Inferior parietal cortex (tissue), 1 donor: ENCODE measurements at regions not wholly inside any gene's neighbourhood (a gene's known extent, or its start where the extent isn't known, plus 50 kb on each side); places are given as distances from the start of the nearest gene placed in this dataset.

Source experiments
- DNase-seq: peaks from one replicate; pipeline ENCODE4 v3.0.0-alpha.2; 2016; ENCODE audit errors: extremely low spot score

DNA sequence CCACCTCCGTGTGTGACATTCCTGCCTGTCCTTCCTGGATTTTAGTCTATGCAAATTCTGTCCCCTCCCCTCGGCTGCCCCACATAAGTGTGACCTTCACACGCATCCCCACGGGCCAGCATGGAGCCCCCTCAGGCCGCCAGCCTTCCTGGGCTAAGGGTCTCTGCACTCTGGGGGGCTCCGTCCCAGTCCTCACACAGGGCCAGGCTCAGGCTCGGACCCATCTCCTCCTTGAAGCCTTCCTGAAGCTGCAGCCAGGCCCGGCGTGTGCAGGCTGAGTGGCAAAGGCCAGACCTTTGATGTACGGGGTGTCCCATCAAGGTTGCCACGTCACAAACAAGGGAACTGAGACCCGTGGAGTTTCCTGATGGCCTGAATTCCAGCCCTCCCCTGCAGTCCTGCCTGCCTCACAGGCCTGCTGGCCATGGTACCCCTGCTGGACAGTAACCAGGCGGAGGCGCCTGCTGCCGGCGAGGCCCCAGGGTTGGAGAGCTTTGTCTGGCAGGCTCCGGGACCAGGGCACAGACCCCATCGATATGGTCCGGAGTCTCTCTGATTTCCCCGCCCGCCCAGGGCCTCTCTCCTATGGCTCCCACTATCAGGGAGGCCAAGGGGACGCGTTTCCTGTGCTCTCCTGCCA lies 791.7 kb downstream of the BRD1 start:
- no peak for DNase-seq

DNA sequence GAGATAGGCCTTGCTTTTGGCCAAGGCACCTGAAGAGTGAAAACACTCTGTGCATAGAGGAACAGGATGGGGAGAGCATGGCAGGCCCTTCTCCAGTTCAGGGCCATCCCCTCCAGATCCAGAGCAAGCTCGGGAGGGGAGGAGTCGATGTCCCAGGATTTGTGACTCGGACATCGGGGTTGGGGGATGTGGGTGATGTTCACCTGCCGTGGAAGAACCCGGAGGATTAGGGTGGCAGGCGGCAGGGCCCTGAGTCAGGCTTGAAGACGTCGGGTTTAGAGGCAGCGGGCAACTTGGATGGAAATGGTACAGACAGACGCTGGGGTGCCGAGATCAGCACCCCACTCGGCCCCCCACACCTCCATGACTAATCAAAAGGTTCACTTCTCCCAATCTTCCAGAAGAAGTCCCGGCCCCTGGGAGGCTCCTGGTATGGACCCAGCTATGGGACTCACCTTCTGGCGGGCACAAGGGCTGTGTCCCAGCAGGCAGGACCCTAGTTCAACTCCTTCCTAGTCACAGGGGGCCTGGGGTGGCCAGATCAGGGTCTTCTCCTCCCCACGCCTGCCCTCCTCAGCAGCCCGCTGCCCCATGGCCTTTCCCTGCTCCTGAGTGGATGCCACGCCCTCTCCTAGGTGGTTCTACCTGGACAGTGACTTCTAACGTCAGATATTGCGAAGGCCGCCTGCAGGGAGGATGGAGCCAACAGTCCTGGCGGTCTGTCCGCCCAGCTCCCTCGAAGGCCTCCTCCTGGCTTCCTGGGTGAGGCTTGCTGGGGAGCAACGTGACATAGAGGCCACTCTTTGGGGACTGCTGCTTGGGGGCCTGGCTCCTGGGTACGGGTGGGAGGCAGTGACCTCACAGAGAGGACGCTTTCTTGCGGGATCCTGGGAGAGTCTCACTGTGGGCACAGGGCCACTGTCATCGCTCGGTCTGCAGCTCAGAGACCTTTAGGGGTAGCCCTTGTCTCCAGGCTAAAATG lies 792.5 kb downstream of the BRD1 start:
- DNase-seq = no peak

DNA sequence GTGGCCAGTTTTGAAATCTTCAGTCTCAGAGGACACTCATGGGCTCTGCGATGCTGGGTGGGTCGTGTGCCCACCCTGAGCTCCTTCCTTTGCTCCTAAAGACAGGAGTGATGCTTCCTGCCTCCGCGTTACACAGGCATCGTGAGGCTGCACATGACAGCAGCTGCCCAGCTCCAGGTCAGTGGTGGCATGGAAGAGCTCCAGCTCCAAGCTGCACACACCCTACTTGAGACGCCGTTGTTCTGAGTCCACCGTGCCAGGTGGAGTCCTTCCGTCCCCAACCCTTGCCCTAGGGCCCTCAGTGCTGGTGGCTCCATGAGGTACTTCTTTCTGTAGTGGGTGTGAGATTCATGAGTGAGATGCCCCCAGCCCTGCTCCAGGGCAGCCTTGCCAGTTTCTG lies 794.1 kb downstream of the BRD1 start:
- no peak for DNase-seq

DNA sequence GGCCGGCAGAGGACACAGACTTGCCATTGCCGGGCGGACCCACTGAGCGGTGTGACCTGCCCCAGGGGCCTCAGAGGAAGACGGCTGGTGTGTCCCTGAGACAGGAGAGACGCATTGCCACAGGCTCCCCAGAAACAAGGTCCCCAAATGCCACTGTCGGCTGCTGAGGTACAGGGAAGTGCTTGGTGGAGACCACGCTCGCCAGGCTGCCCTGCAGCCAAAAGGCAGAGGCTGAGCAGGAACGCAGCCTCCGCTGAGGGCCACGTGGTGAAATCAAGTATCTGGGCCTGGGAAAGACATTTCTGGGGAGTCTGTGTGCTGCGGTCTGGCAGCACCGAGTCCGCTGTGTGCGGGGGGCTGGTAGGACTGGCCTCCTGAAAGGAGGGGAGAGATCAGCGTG lies 794.9 kb downstream of the BRD1 start:
- DNase-seq = no peak

DNA sequence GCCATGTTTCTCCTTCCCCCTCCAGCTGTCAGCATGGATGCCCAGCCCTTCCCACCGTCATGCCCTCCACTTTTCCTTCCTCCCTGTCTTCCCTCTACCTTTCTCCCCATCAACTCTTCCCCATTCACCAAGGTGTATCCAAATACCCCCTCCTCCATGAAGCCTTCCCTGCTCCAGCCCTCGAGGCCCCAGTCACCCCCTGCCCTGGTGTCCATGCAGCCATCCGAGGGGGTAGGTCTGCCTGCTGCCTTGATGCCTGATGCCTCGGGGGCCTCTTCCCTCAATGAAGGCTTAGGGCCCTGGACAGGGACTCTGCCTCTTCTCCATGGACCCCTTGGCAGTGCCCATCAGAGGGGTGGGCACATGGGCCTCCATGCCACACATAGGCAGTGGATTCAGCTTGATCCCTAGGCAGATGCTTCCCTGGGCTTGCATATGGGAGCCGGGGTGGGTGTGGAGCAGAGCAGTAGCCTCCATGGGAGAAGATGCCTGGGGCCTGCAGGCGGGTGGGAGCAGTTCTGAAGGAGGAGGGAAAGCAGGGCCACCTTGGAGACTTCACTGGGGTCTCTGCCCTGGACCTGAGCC lies 795.8 kb downstream of the BRD1 start:
- no peak for DNase-seq

DNA sequence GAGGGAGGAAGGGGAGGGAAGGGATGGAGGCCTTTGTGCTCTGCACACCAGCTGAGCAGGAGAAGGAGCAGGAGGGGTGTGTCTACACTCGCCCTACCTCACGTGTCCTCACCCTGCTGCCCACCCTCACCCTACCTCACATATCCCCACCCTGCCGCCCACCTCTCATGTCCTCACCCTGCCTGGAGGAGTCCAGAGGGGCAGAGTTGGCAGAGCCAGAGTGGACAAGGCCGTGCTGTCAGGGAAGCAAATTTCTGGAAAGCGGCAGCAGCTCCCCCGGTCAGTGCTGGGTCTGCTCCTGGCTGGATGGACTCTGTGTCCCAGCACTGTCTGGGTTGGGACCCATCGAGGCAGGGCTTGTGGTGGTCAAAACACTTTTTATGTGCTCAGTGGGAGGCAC lies 799.6 kb downstream of the BRD1 start:
- no peak for DNase-seq

DNA sequence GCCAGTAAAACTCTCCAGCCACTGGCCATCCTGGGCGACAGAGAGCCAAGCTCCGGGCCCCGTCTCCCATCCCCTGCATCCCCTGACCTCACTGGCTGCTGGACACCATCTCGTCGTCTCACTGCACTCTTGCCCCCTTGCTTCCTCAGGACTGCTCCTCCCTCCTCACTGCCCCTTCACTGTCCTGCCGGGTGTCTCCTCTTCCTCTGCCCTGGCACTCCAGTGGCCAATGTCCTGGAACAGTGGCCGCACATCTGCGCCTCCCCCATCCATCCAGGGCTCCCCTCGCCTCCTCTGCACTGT lies 800.4 kb downstream of the BRD1 start:
- DNase-seq = no peak

DNA sequence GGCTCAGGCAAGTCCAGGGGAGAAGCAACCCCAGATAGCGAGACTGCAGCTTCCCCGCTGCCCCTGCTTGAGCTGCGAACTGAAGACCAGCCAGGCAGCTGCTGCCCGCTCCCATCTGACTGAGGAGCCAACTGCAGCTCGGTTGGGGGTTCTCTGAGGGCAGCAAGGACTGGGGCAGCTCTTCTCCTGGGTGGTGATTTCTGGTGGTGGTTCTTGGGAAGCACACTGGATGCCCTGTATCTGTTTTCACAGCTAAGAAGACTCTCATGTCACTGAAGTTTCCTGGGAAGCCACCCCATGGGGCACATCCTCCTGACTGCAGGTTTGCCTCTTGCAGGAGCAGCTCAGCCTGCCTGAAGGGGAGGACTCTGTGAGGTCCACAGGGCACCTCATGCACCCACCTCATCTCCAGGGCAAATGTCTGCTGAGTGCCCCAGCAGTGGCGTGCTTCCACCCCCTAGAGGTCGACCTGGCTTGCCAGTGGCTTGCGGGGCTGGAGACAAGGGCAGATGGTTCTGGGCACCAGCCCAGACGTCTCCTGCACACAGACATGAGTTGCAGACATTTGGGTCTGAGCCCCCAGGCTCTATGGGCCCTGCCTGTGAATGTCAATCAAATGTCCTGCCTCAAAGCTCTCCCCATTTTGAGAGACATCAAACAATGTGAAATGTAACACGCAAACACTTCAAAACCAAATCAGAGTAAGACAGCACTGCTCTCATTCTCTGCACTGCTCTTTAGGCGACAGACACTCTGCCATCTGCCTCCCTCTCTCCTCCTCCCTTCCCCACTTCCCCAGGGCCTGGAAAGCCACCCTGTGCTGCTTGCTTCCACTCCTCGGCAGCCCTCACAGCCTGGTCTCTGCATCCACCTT lies 800.9 kb downstream of the BRD1 start:
- DNase-seq = peak; percentile 22

DNA sequence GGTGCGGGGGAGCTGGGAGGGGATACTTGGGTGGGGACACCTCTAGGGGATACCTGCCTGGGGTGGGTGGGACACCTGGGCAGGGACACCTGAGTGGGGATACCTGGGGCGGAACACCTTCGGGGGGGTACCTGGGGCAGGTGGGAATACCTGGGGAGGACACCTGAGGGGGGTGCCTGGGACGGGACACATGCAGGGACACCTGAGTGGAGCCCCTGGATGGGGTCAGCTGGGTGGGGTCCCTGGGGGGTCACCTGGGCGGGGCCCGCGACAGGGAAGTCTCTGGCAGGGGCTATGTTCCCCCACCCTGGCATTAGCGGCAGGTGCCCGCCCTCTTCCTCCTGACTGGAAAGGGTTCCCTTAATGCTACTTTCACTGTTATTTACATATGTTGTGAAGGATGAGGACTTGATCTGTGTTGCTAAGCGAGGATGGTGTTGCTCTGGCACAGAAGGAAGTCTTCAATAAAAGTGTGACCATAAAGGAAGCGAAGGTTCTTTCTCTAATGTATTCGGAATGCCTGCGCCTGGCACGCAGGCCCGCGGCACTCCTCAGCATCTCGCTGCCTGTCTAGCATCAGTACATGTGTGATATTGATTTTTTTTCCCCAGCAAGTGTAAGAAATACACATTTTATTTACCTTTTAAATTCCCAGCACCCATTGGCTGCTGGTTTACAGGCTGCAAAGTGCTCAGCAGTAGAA lies 801.7 kb downstream of the BRD1 start:
- no peak for DNase-seq

DNA sequence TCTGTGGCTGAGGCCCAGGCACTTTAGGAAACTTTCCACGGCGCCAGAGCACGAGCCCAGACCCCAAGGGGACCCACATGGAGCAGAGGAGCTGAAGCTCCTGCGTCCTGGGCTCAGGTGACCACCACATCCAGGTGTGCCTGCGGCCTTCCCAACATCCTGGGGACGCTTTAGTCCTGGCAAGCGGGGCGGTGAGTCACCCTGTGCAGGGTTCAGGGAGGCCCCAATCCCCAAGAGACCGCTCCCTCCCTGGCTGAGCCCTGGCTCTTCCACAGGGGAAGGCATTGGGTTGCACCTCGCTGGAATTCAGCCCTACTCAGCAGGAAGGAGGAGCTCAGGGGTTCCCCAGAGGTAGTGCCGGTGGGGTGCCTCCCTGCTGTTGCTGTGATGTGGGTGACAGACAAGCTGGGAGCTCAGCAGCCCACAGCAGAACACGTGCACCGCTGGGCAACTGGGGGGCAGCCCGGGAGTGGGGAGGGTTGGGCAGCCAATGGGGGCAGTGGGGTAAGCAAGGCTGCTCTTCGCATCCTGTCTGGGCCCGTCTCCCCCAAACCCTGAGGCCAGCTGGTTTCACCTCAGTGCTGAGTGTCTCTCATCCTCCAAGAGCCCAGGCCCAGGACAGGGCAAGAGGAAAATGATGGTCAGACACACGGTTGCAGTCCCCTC lies 802.8 kb downstream of the BRD1 start:
- DNase-seq = no peak

DNA sequence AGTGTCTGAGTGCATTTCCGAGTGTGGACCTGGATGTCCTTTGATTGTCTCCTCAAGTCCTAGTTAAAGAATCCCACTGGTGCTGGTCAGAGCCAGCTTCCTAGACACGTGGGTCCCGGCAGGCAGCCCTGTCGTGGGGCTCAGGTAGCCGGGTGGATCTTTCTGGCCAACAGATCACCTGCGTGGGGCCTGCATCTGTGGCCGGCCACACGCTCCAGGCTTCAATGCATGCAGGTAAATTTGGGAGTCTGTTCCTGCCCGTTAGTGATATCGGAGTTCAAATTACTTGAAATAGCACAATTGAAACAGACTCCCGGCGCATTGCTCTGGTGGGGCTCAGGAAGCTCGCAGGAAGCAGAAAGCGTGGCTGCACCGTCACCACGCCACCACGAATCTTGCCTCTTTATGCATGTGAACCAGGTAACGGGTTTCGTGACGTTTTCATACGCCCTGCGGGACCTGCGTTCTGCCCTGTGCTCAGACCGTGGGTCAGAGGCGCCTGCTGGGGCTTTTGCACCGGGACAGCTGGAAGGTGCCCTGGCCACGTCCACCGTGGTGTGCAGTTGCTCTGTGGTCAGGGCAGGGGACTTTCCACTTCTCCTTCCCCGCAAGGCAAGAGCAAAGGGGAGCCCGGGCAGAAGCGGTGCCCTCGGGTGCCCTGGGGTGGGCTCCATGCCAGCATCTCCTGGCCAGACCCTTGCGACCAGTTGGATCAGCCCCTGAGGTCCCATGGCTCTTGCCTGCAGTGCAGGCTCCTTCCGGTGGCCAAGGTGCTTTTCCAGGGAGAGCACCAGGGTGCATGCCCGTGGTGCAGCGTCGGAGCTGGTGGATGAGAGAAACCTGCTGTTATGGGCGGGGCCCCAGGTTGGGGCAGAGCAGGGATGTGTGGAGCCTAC lies 803.5 kb downstream of the BRD1 start:
- no peak for DNase-seq

DNA sequence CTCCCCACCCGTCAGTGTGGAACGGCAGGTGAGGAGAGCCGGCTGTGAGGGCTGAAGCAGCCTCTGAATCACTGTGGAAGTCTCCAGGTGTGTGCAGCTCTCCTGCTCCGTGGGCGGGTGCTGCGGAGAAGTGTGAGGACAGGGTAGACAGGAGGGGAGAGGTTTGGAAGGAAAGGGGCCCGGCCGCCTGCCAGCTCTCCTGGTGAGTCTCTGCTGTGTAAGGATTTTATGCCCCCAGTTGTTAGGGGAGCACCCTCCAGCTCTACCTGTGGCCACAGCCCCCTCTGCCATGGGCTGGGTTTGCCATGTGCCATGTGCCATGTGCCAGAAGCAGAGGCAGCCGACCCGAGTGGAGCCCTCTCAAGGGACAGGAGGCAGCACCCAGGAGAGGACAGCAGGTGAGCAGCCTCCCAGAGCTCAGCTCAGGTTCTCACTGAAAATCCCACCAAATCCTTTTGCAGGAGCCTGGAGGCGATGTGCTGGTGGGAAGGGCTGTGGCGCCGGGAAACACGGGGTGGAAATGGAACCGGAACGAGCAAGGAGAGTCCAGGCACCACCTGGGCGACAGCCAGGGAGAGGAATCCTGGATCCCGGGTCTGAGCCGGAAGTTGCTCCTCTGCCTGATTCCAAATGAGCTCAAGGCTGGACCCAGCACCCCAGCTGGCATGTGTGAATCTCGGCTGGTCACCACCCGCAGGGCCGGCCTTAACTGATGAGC lies 804.4 kb downstream of the BRD1 start:
- DNase-seq = no peak

DNA sequence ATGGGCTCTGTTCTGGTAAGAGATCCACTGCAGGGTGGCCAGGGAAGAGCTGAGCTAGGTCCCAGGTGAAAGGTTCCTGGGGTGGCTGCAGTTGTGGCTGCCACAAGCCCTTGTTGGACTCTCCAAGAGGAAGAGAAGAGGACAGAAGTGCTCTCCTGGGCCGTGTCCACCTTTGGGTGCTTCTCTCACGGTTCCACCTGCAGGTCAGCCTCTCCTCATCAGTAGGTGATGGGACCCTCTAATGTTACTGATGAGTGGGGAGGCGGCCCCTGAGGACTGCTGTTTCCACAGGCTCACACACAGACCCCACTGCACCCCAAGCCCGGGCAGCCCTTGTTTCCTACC lies 804.9 kb downstream of the BRD1 start:
- DNase-seq = no peak

DNA sequence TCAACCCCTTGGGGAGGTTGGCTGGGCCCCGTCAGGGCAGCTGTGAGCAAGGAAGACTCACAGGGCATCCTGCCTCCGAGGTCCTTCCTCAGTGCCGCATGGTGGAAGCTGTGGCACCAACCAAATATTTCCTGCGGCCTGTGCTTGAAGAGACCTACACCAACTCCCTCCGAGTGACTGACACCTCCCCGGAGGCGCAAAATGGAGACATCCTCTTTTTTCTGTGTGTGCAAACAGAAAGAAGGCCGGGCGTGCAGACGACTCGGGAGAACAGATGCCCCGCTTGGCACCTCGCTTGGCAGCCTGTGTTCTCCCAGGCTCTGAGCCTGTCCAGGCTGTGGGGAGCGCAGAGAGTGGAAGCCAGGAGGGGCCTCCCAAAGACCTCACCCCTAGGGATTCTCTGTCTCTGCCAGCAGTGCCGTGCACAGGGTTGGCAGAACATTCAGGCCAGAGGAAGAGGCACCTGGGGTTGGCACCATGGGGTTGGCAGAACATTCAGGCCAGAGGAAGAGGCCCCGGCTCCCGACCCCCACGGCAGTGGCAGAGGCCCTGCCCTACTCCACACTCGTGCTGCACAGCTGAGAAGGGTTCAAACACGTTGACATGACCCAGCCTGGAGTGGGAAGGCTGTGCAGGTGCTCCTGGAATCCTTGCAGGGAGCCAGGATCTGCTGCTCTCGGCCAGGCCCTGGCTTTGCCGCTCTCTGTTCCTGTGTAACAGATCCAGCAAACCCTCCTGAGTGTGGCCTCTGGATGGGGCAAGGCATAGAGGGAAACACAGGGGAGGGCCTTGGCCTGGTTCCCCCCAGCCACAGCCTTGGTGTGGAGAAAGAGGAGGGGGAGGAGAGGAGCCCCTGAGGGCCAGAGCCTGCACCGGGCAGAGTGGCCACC lies 805.5 kb downstream of the BRD1 start:
- DNase-seq = no peak

DNA sequence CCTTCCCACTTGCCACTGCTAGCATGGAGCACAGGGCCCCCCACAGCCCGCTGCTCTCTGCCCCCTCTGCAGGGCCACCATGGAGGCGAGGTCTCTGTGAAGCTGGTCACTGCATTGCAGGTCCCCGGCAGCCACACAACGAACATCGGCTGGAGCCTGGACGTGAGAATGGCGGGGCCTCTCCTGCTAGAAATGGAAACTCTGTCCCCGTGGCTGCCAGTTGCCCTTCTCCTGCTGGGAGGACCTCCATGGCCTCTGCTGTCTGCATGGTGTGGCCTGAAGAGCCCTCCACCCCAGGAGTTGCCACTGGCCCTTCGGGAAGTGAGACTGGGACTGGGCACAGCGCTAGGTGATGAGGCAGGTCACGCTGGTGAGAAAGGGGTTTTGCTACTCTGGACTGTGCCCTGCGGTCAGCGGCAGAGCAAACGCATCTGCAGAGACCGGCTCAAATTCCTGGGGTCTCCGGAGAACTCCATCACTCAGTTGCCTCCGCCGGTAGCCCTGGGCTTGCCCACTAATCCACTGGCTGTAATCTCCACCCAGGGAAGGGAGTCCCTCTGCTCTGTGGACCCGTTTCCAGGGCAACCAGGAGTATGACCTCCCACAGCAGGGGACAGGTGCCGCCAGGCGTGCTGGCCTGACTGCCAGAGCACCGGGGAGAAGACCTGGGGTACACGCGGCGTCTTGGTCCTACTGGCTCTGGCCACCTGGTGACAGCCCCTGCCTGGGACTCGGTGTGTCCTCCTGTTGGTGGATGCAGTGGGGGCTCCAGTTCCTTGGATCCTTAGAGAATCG lies 806.3 kb downstream of the BRD1 start:
- DNase-seq = no peak

DNA sequence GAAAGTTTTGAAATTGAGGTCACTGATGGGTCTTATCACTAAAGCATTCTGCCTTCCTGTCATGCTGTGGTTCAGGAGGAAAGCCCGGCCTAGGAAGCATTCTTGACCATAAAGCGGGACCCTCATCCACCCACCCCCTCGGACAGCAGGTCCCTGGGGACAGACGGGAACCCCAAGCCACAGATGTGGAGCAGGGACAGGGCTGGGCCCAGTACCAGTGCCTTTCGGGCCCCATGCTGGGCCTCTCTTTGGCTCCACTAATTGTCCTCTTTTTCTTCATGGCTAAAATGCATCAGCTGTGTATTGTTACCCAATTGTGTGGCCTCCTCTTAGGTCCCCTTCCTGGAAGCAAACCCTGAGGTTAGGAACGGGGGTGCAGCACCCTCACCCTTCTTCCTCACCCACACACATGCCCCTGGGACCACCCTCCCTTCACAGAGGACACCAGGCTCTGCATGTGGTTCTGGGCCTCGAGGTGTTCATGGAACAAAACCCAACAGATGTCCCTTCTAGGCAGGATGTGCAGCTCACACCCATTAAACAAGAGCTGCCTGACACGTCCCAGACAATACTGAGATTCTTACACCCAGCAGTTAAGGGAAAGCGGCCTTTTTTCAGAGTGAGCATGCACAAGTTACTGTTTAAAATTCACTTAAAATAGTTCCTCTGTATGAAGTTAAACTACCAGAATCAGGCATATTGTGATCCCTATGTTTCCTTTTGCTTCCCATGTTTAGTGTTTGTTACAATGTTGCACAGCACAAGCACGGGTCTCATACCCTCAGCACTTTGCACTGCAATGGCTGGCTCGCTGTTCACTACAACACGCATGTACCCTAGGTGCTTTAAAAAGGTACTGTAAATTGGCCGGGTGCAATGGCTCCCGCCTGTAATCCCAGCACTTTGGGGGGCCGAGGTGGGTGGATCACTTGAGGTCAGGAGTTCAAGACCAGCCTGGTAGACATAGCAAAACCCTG lies 807.6 kb downstream of the BRD1 start:
- DNase-seq = no peak
